Type B pancreatic cell (in vitro differentiated cells): ENCODE measurements at regions not wholly inside any gene's neighbourhood (a gene's known extent, or its start where the extent isn't known, plus 50 kb on each side); places are given as distances from the start of the nearest gene placed in this dataset.

ENCODE experiments used
- DNase-seq: peaks from one replicate; pipeline ENCODE4 v3.0.0; 2021; ENCODE audit warnings: mixed read lengths; ENCODE audit not compliant: unreplicated experiment; ENCODE audit errors: extremely low spot score
- H3K27ac Mint-ChIP-seq: 2 replicates; pipeline ENCODE4 v1.8.0; 2021; ENCODE audit warnings: mild to moderate bottlenecking, mixed read lengths
- H3K27me3 Mint-ChIP-seq: 2 replicates; pipeline ENCODE4 v1.8.0; 2021; ENCODE audit warnings: mixed read lengths
- H3K36me3 Mint-ChIP-seq: 2 replicates; pipeline ENCODE4 v1.8.0; 2021; ENCODE audit warnings: mixed read lengths
- H3K4me1 Mint-ChIP-seq: one replicate; pipeline ENCODE4 v1.8.0; 2021; ENCODE audit warnings: mixed read lengths; ENCODE audit not compliant: unreplicated experiment
- H3K4me3 Mint-ChIP-seq: 2 replicates; pipeline ENCODE4 v1.8.0; 2021; ENCODE audit warnings: mild to moderate bottlenecking, mixed read lengths
- H3K9me3 Mint-ChIP-seq: 2 replicates; pipeline ENCODE4 v1.8.0; 2021; ENCODE audit warnings: mixed read lengths
- TF ChIP-seq, protein P1 (sequence below): fragments of 200-600 bp; sonication (generic); conservative IDR thresholded peaks from 2 replicates; pipeline ENCODE4 v1.5.0; 2021; ENCODE audit warnings: antibody characterized with exemption, mild to moderate bottlenecking

DNA sequence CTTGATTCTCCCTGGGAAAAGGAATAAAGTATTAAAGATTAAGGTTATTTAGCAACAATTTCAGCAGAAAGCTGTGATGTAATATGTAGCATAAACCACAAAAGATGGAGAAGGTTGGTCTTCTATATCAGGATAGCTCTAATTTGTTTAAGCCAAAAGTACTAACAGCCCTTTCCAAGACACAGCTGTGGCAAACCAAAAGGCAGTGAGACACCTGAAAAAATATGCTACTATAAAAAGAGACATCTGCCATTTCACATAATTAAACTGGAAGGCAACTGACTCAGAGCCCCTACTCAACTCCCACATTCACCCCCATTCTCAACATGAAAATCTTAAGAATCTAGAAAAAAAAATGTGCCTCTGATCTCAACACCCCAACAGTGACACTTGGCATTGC lies 390.2 kb upstream of the PRICKLE1 start:
- H3K27me3 Mint-ChIP-seq, result no peaks in the 10 kb centered on the region
- no peak overlapping the region for H3K27ac Mint-ChIP-seq
- TF ChIP-seq, protein P1, sequence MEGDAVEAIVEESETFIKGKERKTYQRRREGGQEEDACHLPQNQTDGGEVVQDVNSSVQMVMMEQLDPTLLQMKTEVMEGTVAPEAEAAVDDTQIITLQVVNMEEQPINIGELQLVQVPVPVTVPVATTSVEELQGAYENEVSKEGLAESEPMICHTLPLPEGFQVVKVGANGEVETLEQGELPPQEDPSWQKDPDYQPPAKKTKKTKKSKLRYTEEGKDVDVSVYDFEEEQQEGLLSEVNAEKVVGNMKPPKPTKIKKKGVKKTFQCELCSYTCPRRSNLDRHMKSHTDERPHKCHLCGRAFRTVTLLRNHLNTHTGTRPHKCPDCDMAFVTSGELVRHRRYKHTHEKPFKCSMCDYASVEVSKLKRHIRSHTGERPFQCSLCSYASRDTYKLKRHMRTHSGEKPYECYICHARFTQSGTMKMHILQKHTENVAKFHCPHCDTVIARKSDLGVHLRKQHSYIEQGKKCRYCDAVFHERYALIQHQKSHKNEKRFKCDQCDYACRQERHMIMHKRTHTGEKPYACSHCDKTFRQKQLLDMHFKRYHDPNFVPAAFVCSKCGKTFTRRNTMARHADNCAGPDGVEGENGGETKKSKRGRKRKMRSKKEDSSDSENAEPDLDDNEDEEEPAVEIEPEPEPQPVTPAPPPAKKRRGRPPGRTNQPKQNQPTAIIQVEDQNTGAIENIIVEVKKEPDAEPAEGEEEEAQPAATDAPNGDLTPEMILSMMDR, result no peak
- H3K9me3 Mint-ChIP-seq, result no peaks in the 10 kb centered on the region
- peaks cover 2% of the 10 kb centered on the region for H3K36me3 Mint-ChIP-seq
- H3K4me1 Mint-ChIP-seq, result peaks cover 35% of the 10 kb centered on the region
- DNase-seq, result no peak
- H3K4me3 Mint-ChIP-seq, result no peak overlapping the region

DNA sequence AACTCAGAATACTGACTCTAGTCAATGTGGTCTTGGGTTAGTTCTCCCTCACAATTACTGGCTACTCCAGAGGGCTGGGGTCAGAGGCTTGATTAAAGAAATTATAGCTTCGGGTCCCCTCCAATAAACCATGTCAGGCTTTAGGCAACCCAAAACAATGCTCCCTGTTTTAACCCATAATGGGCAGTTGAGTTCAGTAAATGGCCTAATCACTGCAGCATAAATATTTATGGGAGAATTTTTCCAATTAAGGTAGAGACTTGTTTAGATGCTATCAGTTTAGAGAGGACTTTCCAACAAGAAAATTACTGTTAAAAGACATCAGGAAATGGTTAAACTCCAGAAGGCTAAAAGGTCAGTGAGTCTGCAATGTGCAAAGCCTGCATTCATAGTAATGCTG lies 389.2 kb upstream of the PRICKLE1 start:
- Mint-ChIP-seq H3K9me3 (no peaks in the 10 kb centered on the region), H3K27me3 (no peaks in the 10 kb centered on the region), H3K4me3 (no peak overlapping the region), H3K4me1 (peaks cover 35% of the 10 kb centered on the region), H3K27ac (no peak overlapping the region), H3K36me3 (peaks cover 4% of the 10 kb centered on the region)
- TF ChIP-seq, protein P1, result no peak
- DNase-seq, result no peak

DNA sequence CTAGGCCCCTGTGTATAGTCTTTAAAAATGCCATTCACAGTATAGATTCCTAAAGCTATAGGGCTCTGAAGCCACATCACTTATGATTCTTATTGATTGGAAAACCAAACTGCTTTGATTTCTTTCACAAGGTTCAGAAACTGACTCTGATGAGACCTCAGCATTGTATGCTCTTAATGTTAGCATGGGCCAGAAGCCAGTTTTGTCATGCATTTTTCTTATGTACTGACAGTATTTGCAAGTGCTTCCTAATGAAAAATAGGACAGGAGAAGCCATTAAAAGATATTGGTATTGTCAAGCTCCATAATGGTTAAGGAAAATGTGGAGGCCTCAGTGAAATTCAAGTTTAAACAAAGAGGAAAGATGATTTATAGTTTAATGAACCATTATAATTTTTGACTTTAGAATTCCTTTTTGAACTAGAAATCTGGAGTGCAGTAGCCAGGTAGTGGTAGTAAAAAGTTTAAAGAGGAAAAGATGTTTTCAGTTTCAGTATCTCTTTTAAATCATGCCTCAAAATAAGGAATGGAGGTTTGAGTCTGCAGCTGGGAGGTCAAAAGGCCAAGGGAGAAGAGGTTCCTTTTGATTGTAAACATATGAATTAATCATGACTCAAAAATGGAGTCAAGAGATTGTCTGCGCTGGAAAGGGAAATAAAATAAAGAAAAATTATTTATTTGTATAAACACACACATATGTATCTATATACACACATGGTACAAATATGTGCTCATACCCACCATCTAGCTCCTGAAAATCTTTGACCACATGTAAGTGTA lies 388.1 kb upstream of the PRICKLE1 start:
- DNase-seq, result no peak
- no peak overlapping the region for H3K27ac Mint-ChIP-seq
- H3K4me1 Mint-ChIP-seq, result peaks cover 30% of the 10 kb centered on the region
- no peaks in the 10 kb centered on the region for H3K9me3 Mint-ChIP-seq
- H3K4me3 Mint-ChIP-seq, result no peak overlapping the region
- H3K27me3 Mint-ChIP-seq, result no peaks in the 10 kb centered on the region
- TF ChIP-seq, protein P1, result no peak
- H3K36me3 Mint-ChIP-seq, result peaks cover 4% of the 10 kb centered on the region

DNA sequence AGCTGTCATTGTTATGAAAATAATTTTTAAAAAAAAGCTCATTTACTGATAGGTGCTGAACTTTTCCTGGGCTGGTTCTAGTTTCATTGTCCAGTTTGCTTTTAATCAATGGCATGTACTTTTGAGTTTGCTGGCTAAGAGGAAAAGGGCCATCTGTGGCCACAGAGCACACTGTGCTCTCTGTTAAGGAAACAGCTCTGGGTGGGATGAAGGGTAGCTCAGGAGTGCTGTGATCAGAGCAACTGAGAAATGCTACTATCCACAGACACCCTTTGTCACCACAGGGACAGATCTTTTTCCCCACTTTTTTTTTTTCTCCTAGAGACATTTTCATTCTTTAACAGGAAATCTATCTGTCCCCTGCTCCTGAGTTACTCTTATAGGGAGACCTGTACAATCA lies 387.1 kb upstream of the PRICKLE1 start:
- no peaks in the 10 kb centered on the region for H3K27me3 Mint-ChIP-seq

DNA sequence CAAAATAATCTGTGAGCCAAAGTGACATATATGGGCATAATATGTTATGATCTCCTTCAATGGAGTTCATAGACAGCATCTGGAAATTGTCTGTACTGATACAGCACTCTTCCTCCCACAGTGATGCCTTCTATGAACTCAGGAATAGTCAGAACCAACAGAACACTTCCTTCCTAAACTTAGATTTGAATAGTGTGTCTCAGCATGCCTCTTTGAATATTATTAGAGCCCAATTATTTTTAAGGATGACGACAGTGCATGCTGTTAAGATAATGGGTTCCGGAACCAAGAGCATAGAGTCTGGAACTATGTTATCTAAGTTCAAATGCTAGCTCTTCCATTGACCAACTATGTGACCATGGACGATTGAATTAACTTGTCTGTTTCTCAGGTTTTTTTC lies 386.6 kb upstream of the PRICKLE1 start:
- H3K9me3 Mint-ChIP-seq, result no peaks in the 10 kb centered on the region
- TF ChIP-seq, protein P1, result no peak
- H3K4me1 Mint-ChIP-seq, result peaks cover 21% of the 10 kb centered on the region
- H3K27me3 Mint-ChIP-seq, result no peaks in the 10 kb centered on the region
- H3K36me3 Mint-ChIP-seq, result peaks cover 4% of the 10 kb centered on the region
- H3K27ac Mint-ChIP-seq, result no peak overlapping the region
- no peak overlapping the region for H3K4me3 Mint-ChIP-seq
- no peak for DNase-seq

More for the DNA sequence above, 387.1 kb upstream of the PRICKLE1 start:
- DNase-seq, result no peak
- H3K27ac Mint-ChIP-seq, result no peak overlapping the region
- H3K36me3 Mint-ChIP-seq, result peaks cover 4% of the 10 kb centered on the region
- TF ChIP-seq, protein P1, result no peak
- no peaks in the 10 kb centered on the region for H3K9me3 Mint-ChIP-seq
- H3K4me3 Mint-ChIP-seq, result no peak overlapping the region
- H3K4me1 Mint-ChIP-seq, result peaks cover 25% of the 10 kb centered on the region
